Prostate gland (tissue), 2 donors: ENCODE measurements at regions not wholly inside any gene's neighbourhood (a gene's known extent, or its start where the extent isn't known, plus 50 kb on each side); places are given as distances from the start of the nearest gene placed in this dataset.

Experiments
- DNase-seq: peaks from one replicate; pipeline ENCODE4 v3.0.0-alpha.2; 2019; ENCODE audit warnings: low spot score
- H3K27ac ChIP-seq, 2 donors: fragments of 200-600 bp; sonication (generic); 2 replicates each; pipeline ENCODE4 v1.5.1; 2017 to 2019
- H3K27me3 ChIP-seq: fragments of 200-600 bp; sonication (generic); replicated peaks from 2 replicates; pipeline ENCODE4 v1.5.1; 2019; ENCODE audit not compliant: insufficient read depth
- H3K36me3 ChIP-seq, 2 donors: fragments of 200-600 bp; sonication (generic); 1 replicate in 1 of 2; 2 replicates in 1 of 2; pipeline versions ENCODE4 v1.5.1 to v1.8.1; 2017 to 2019
- H3K4me1 ChIP-seq: fragments of 200-600 bp; sonication (generic); replicated peaks from 2 replicates; pipeline ENCODE4 v1.5.1; 2019
- H3K4me3 ChIP-seq, 2 donors: fragments of 200-600 bp; sonication (generic); 2 replicates each; pipeline ENCODE4 v1.5.1; 2017 to 2019
- H3K9me3 ChIP-seq: fragments of 200-600 bp; sonication (generic); 2 replicates; pipeline ENCODE4 v1.5.1; 2017
- POLR2A ChIP-seq: fragments of 450-650 bp; IDR thresholded peaks from one replicate; pipeline ENCODE4 v1.6.1; 2016; ENCODE audit warnings: antibody characterized with exemption, mild to moderate bottlenecking
- POLR2AphosphoS5 ChIP-seq: sonication (generic); formaldehyde crosslinking; IDR thresholded peaks from one replicate; pipeline ENCODE4 v1.6.1; 2017; ENCODE audit warnings: antibody characterized with exemption
- WGBS: methylation state at CpG from one replicate; pipeline ENCODE4 v1.1.5; 2018; 5-methylcytosine and 5-hydroxymethylcytosine counted together
- intact Hi-C: fragments of 100-400 bp; cut with DNase I; formaldehyde crosslinking; loops from one replicate; pipeline ENCODE4 v1.14.2; 2022
- TF ChIP-seq, protein P1 (sequence below), 4 experiments: fragments of 200-600 bp in 2 of 4; fragments of 450-650 bp in 2 of 4; sonication (generic) in 2 of 4; IDR thresholded peaks; 1 replicate in 3 of 4; 2 replicates in 1 of 4; pipeline ENCODE4 v1.5.1; 2016 to 2019; ENCODE audit warnings: antibody characterized with exemption in 4 of 4, mild to moderate bottlenecking in 2 of 4, moderate library complexity in 2 of 4

DNA sequence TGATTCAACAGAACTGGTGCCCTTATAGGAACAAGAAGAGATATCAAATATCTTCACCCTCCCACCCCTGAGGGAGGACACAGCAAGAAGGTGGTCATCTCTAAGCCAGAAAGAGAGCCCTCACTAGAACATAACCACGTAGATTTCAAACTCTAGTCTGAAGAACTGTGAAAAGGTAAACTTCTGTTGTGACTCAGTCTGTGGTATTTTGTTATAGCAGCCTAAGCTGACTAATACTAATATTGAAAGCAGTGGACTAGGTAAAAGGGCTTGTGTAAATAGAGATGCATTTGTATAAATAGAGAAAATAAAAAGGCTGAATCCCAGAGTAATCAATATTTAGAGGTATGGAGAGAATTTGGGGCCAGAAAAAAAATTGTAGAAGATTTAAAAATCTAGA lies 157.6 kb upstream of the CCNH start:
- Histone ChIP-seq H3K27ac (no peak overlapping the region), H3K27me3 (no peaks in the 10 kb centered on the region), H3K4me3 (no peak overlapping the region), H3K36me3 (no peaks in the 10 kb centered on the region), H3K9me3 (no peaks in the 10 kb centered on the region), H3K4me1 (no peaks in the 10 kb centered on the region)
- DNase-seq: no peak
- intact Hi-C loops: no loop called here
- TF ChIP-seq POLR2A: no peak
- TF ChIP-seq, protein P1, sequence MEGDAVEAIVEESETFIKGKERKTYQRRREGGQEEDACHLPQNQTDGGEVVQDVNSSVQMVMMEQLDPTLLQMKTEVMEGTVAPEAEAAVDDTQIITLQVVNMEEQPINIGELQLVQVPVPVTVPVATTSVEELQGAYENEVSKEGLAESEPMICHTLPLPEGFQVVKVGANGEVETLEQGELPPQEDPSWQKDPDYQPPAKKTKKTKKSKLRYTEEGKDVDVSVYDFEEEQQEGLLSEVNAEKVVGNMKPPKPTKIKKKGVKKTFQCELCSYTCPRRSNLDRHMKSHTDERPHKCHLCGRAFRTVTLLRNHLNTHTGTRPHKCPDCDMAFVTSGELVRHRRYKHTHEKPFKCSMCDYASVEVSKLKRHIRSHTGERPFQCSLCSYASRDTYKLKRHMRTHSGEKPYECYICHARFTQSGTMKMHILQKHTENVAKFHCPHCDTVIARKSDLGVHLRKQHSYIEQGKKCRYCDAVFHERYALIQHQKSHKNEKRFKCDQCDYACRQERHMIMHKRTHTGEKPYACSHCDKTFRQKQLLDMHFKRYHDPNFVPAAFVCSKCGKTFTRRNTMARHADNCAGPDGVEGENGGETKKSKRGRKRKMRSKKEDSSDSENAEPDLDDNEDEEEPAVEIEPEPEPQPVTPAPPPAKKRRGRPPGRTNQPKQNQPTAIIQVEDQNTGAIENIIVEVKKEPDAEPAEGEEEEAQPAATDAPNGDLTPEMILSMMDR (IDR thresholded peaks at IDR 0.05): no peak
- WGBS: 77% methylated on average over 1 of the region's 1 CpG

DNA sequence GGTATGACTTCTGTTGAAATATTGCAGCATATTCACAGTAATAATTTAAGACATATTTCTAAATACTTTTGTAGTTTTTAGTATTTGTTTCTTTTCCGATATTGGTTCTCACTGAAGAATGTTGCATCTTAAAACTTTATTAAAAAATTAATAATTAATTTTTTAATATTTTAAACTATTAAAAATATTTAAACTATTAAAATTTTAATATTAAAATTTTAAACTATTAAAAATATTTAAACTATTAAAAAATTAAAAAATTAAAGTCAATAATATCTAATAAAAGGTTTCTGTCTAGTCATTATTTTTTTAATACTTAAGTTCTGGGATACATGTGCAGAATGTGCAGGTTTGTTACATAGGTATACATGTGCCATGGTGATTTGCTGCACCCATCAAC lies 149.3 kb upstream of the CCNH start:
- intact Hi-C loops: no loop called here
- 94% methylated on average over 1 of the region's 1 CpG for WGBS
- no peaks in the 10 kb centered on the region for H3K9me3 ChIP-seq
- no peaks in the 10 kb centered on the region for H3K27me3 ChIP-seq
- no peak overlapping the region for H3K27ac ChIP-seq
- DNase-seq: no peak
- no peak for TF ChIP-seq POLR2AphosphoS5
- TF ChIP-seq, protein P1 (IDR thresholded peaks at IDR 0.05): no peak
- TF ChIP-seq POLR2A: no peak
- no peak overlapping the region for H3K4me3 ChIP-seq
- H3K36me3 ChIP-seq: no peaks in the 10 kb centered on the region
- no peaks in the 10 kb centered on the region for H3K4me1 ChIP-seq

DNA sequence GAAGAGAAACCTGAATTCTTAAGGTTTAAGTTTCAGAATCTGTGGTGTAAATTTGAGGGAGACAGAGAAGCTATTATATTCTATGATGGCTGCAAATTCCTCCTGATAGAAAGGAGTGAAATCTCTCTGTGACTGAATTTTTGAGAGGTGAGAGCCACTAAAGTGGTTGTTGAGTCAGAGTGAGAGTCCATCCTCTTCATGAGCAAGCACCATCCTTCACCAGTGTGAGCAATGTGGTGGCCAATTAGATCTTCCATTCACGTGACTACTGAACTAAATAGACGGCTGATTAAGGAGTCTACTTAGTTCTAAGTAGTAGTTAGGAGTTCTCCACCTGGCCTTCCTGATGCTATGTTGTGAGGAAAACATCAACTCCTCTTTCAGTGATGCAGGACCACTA lies 147.8 kb upstream of the CCNH start:
- H3K4me1 ChIP-seq: no peaks in the 10 kb centered on the region

DNA sequence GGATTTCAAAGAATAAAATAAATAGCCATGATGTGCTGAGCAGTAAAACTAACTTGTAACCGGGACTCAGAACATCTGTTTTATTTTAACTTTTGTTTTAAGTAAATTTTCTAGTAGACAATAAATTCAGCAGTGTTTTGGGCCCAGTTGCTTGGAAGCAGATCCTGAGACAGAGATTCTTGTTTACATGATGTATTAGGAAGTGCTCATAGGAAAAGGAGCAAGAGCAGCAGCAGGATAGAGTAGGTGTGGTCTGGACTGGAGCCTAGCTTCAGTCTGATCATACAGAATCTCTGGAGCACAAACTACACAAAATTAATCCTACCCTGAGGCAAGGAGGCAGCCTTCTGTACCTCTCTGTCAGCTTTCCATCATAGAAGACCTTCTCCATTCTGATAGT lies 139.2 kb upstream of the CCNH start:
- H3K4me3 ChIP-seq: no peak overlapping the region
- intact Hi-C loops: no loop called here
- H3K9me3 ChIP-seq: no peaks in the 10 kb centered on the region
- H3K36me3 ChIP-seq: no peaks in the 10 kb centered on the region
- no peaks in the 10 kb centered on the region for H3K4me1 ChIP-seq
- DNase-seq: no peak
- H3K27ac ChIP-seq: no peak overlapping the region
- WGBS: 10% methylated on average over 1 of the region's 1 CpG
- no peaks in the 10 kb centered on the region for H3K27me3 ChIP-seq
- TF ChIP-seq POLR2AphosphoS5 (peak; percentile 6), POLR2A (no peak)
- TF ChIP-seq, protein P1 (IDR thresholded peaks at IDR 0.05): no peak

More for the DNA sequence above, 147.8 kb upstream of the CCNH start:
- TF ChIP-seq, protein P1 (IDR thresholded peaks at IDR 0.05): no peak
- TF ChIP-seq POLR2AphosphoS5 (no peak), POLR2A (no peak)
- WGBS: 86% methylated on average over 2 of the region's 2 CpGs
- DNase-seq: no peak
- Histone ChIP-seq H3K36me3 (no peaks in the 10 kb centered on the region), H3K27ac (no peak overlapping the region), H3K9me3 (no peaks in the 10 kb centered on the region), H3K27me3 (no peaks in the 10 kb centered on the region), H3K4me3 (no peak overlapping the region)
- intact Hi-C loops: no loop called here

DNA sequence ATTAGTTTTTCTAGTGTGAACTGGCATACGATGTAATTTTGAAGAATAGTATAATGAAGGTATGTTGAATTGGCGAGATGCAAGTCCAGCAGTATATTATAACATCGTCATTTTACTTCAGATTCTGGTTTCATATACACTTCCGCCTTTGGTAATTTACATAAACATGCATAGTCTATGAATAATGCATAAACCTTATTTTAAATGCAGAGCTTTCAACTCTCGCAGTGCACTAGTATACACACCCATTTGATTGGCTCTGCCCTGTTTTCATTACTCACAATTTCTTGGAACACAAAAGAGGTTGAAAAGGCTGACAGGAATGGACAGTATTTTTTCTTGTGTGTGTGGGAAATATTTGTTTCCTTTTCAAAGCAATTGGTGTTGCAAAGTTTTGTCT lies 128.9 kb upstream of the CCNH start:
- TF ChIP-seq POLR2AphosphoS5 (no peak), POLR2A (no peak)
- TF ChIP-seq, protein P1 (IDR thresholded peaks at IDR 0.05): no peak
- DNase-seq: no peak
- H3K4me3 ChIP-seq: no peak overlapping the region
- no peaks in the 10 kb centered on the region for H3K36me3 ChIP-seq
- no peak overlapping the region for H3K27ac ChIP-seq
- intact Hi-C loops: no loop called here
- H3K27me3 ChIP-seq: no peaks in the 10 kb centered on the region
- no peaks in the 10 kb centered on the region for H3K4me1 ChIP-seq
- H3K9me3 ChIP-seq: no peaks in the 10 kb centered on the region
- WGBS: 62% methylated on average over 5 of the region's 5 CpGs
